GM18858 (cell line): ENCODE measurements at regions not wholly inside any gene's neighbourhood (a gene's known extent, or its start where the extent isn't known, plus 50 kb on each side); places are given as distances from the start of the nearest gene placed in this dataset.

Experiments
- ATAC-seq: cut with Tn5 transposase; IDR thresholded peaks from one replicate; pipeline ENCODE4 v1.9.1; 2021; ENCODE audit not compliant: unreplicated experiment

- no peak for ATAC-seq
These were observed 441.4 kb downstream of the SH3GL2 start for GRCh38 chr9:18020121-18020745.

- ATAC-seq: no peak
These were observed 443.8 kb downstream of the SH3GL2 start for GRCh38 chr9:18022642-18023041.

- ATAC-seq: no peak
These were observed 444.5 kb downstream of the SH3GL2 start for GRCh38 chr9:18023332-18023731.

- ATAC-seq: no peak
These were observed 441.3 kb upstream of the ADAMTSL1 start for GRCh38 chr9:18032636-18033035.

GRCh38 chr9:18036422-18037187 lies 437.3 kb upstream of the ADAMTSL1 start:
- ATAC-seq: no peak

- no peak for ATAC-seq
These were observed 436.0 kb upstream of the ADAMTSL1 start for GRCh38 chr9:18037981-18038380.

- no peak for ATAC-seq
These were observed 433.6 kb upstream of the ADAMTSL1 start for GRCh38 chr9:18040327-18040726.

- no peak for ATAC-seq
These were observed 430.0 kb upstream of the ADAMTSL1 start for GRCh38 chr9:18043978-18044377.

- ATAC-seq: no peak
These were observed 428.6 kb upstream of the ADAMTSL1 start for GRCh38 chr9:18045326-18045725.

- ATAC-seq: no peak
These were observed 427.9 kb upstream of the ADAMTSL1 start for GRCh38 chr9:18046068-18046467.

- no peak for ATAC-seq
These were observed 422.3 kb upstream of the ADAMTSL1 start for GRCh38 chr9:18051638-18052037.

GRCh38 chr9:18052060-18052459 lies 421.9 kb upstream of the ADAMTSL1 start:
- no peak for ATAC-seq

GRCh38 chr9:18056269-18056992 lies 417.5 kb upstream of the ADAMTSL1 start:
- ATAC-seq: no peak

- ATAC-seq: peak; percentile 99
These were observed 417.0 kb upstream of the ADAMTSL1 start for GRCh38 chr9:18056993-18057369.

- ATAC-seq: no peak
These were observed 415.1 kb upstream of the ADAMTSL1 start for GRCh38 chr9:18058564-18059442.

GRCh38 chr9:18059447-18059846 lies 414.5 kb upstream of the ADAMTSL1 start:
- no peak for ATAC-seq

GRCh38 chr9:18060269-18060934 lies 413.6 kb upstream of the ADAMTSL1 start:
- ATAC-seq: no peak

- no peak for ATAC-seq
These were observed 412.6 kb upstream of the ADAMTSL1 start for GRCh38 chr9:18061332-18061731.

- ATAC-seq: no peak
These were observed 412.1 kb upstream of the ADAMTSL1 start for GRCh38 chr9:18061856-18062255.

- no peak for ATAC-seq
These were observed 410.0 kb upstream of the ADAMTSL1 start for GRCh38 chr9:18063856-18064390.
